Erythroblast (primary cell): ENCODE measurements at regions not wholly inside any gene's neighbourhood (a gene's known extent, or its start where the extent isn't known, plus 50 kb on each side); places are given as distances from the start of the nearest gene placed in this dataset.

Experiments used
- GATA1 ChIP-seq: IDR thresholded peaks from 2 replicates; pipeline ENCODE4 v1.6.1; 2011; ENCODE audit warnings: low read depth, mild to moderate bottlenecking, control low read depth, low read length, moderate library complexity
- POLR2A ChIP-seq: IDR thresholded peaks from 2 replicates; pipeline ENCODE4 v1.6.1; 2011; ENCODE audit warnings: mild to moderate bottlenecking, low read length

GRCh38 chr12:107144990-107145389, 51.6 kb upstream of the CRY1 start:
- TF ChIP-seq POLR2A (no peak), GATA1 (no peak)
